GM23338 (cell line): ENCODE measurements at regions not wholly inside any gene's neighbourhood (a gene's known extent, or its start where the extent isn't known, plus 50 kb on each side); places are given as distances from the start of the nearest gene placed in this dataset.

ENCODE experiments used
- ATAC-seq: fragments of 200-7000 bp; cut with Tn5 transposase; 3 replicates; pipeline ENCODE4 v1.9.1; 2020
- DNase-seq: peaks from one replicate; pipeline ENCODE4 v3.0.0-alpha.2; 2015; ENCODE audit warnings: low spot score
- H2AFZ ChIP-seq: fragments of 200-600 bp; sonication (generic); 2 replicates; pipeline ENCODE4 v1.8.0; 2016; ENCODE audit warnings: antibody characterized with exemption, mild to moderate bottlenecking, moderate library complexity
- H3F3A ChIP-seq: fragments of 200-600 bp; sonication (generic); replicated peaks from 2 replicates; pipeline ENCODE4 v1.8.0; 2017; ENCODE audit warnings: antibody characterized with exemption, mixed run types, low read depth
- H3K27ac ChIP-seq: fragments of 200-600 bp; sonication (generic); 2 replicates; pipeline ENCODE4 v1.6.1; 2016; ENCODE audit warnings: low read depth
- H3K27me3 ChIP-seq: fragments of 200-600 bp; sonication (generic); 2 replicates; pipeline ENCODE4 v1.8.0; 2016; ENCODE audit warnings: mild to moderate bottlenecking, mixed run types, moderate library complexity; ENCODE audit not compliant: insufficient read depth
- H3K36me3 ChIP-seq: fragments of 200-600 bp; sonication (generic); 2 replicates; pipeline ENCODE4 v1.8.0; 2016; ENCODE audit warnings: mild to moderate bottlenecking; ENCODE audit not compliant: insufficient read depth
- H3K4me1 ChIP-seq: fragments of 200-600 bp; sonication (generic); 2 replicates; pipeline ENCODE4 v1.8.0; 2016; ENCODE audit warnings: mild to moderate bottlenecking, moderate library complexity; ENCODE audit not compliant: insufficient read depth
- H3K4me2 ChIP-seq: fragments of 200-600 bp; sonication (generic); 2 replicates; pipeline ENCODE4 v1.7.1; 2017; ENCODE audit warnings: mixed run types
- H3K4me3 ChIP-seq: fragments of 200-600 bp; sonication (generic); 2 replicates; pipeline ENCODE4 v1.6.1; 2016; ENCODE audit warnings: mixed run types
- H3K79me2 ChIP-seq: fragments of 200-600 bp; sonication (generic); replicated peaks from 2 replicates; pipeline ENCODE4 v1.8.0; 2017; ENCODE audit warnings: mild to moderate bottlenecking; ENCODE audit not compliant: insufficient read depth
- H3K9me2 ChIP-seq: fragments of 200-600 bp; sonication (generic); 2 replicates; pipeline ENCODE4 v1.8.0; 2017; ENCODE audit not compliant: insufficient read depth
- H4K20me1 ChIP-seq: fragments of 200-600 bp; sonication (generic); replicated peaks from 2 replicates; pipeline ENCODE4 v1.8.0; 2017; ENCODE audit warnings: mild to moderate bottlenecking; ENCODE audit not compliant: insufficient read depth
- H3K27ac Mint-ChIP-seq: 2 replicates; pipeline ENCODE4 v1.8.0; 2020; ENCODE audit warnings: inconsistent platforms, mild to moderate bottlenecking, moderate library complexity, mixed read lengths
- H3K27me3 Mint-ChIP-seq: 3 replicates; pipeline ENCODE4 v1.8.0; 2022; ENCODE audit warnings: low read depth, mild to moderate bottlenecking, moderate library complexity, mixed read lengths, inconsistent platforms; ENCODE audit not compliant: insufficient read depth, poor library complexity
- H3K36me3 Mint-ChIP-seq: 3 replicates; pipeline ENCODE4 v1.8.0; 2021; ENCODE audit warnings: low read depth, mild to moderate bottlenecking, inconsistent platforms, moderate library complexity, mixed read lengths
- H3K4me1 Mint-ChIP-seq: 3 replicates; pipeline ENCODE4 v1.8.0; 2020; ENCODE audit warnings: mild to moderate bottlenecking, inconsistent platforms, mixed read lengths
- H3K4me3 Mint-ChIP-seq: 3 replicates; pipeline ENCODE4 v1.8.0; 2021; ENCODE audit warnings: moderate library complexity, mild to moderate bottlenecking, inconsistent platforms, mixed read lengths
- H3K9me3 Mint-ChIP-seq: 3 replicates; pipeline ENCODE4 v1.8.0; 2020; ENCODE audit warnings: moderate library complexity, mild to moderate bottlenecking, inconsistent platforms, mixed read lengths
- CREB1 ChIP-seq: fragments of 250-450 bp; sonication (Bioruptor Pico); IDR thresholded peaks from 2 replicates; pipeline ENCODE4 v1.5.0; 2020; ENCODE audit warnings: low read depth, mild to moderate bottlenecking, moderate library complexity
- EZH2 ChIP-seq: fragments of 200-600 bp; sonication (generic); IDR thresholded peaks from one replicate; pipeline ENCODE4 v1.8.0; 2017; ENCODE audit warnings: antibody characterized with exemption, mild to moderate bottlenecking, low read depth; ENCODE audit not compliant: unreplicated experiment
- EZH2phosphoT487 ChIP-seq: fragments of 200-600 bp; sonication (generic); IDR thresholded peaks from one replicate; pipeline ENCODE4 v1.8.1; 2018; ENCODE audit warnings: antibody characterized with exemption; ENCODE audit not compliant: unreplicated experiment
- NANOG ChIP-seq: IDR thresholded peaks from 2 replicates; pipeline ENCODE4 v1.6.1; 2016; ENCODE audit warnings: antibody characterized with exemption, borderline replicate concordance
- POLR2AphosphoS5 ChIP-seq: IDR thresholded peaks from 2 replicates; pipeline ENCODE4 v1.6.1; 2016; ENCODE audit warnings: antibody characterized with exemption, low read depth
- STAT1 ChIP-seq: IDR thresholded peaks from one replicate; pipeline ENCODE4 v1.6.1; 2016; ENCODE audit warnings: antibody characterized with exemption; ENCODE audit not compliant: unreplicated experiment
- ZNF114 ChIP-seq: fragments of 250-450 bp; sonication (Bioruptor Pico); IDR thresholded peaks from 2 replicates; pipeline ENCODE4 v1.5.0; 2020; ENCODE audit warnings: mild to moderate bottlenecking, moderate library complexity
- ZNF331 ChIP-seq: fragments of 250-450 bp; sonication (Bioruptor Pico); IDR thresholded peaks from 2 replicates; pipeline ENCODE4 v1.5.0; 2020; ENCODE audit warnings: low read depth, mild to moderate bottlenecking, moderate library complexity
- TF ChIP-seq, protein P1 (sequence below): IDR thresholded peaks from 2 replicates; pipeline ENCODE4 v1.6.1; 2016; ENCODE audit warnings: antibody characterized with exemption
- TF ChIP-seq, protein P2 (sequence below): fragments of 250-450 bp; sonication (Bioruptor Pico); IDR thresholded peaks from 2 replicates; pipeline ENCODE4 v1.5.0; 2020; ENCODE audit warnings: mild to moderate bottlenecking, moderate library complexity

DNA sequence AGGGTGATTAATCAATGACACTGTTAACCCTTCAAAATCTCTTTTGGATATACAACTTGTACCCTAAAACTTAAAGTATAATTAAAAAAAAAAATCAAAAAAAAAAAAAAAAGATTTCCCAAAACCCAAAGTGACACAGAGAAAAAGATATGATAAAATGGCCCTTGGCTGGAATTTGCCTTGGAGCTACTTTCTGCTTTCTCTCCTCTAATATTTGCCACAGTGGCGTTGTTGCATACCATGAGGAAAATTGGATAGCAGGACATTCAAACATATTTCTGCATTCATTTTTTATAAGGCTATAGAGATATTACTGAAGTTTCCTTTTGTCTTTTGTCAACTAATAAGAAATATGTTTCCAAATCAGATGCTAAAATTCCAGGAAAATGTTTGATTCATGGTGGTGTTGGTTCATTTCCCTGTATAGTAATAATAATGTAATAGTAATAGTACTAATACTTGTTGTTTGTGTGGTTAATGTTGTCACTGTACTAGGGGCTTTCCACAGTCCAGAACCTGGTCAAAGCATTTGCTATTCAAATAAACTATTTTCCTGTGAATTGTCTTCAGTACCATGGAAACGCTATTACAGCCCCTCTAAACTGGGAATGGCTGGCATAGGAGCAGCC, 441.3 kb upstream of the THBS1 start:
- Histone ChIP-seq H3K36me3 (no peaks in the 10 kb centered on the region), H3K79me2 (no peaks in the 10 kb centered on the region), H3K27me3 (no peaks in the 10 kb centered on the region), H3K4me1 (no peaks in the 10 kb centered on the region), H3K4me2 (no peak overlapping the region), H3K27ac (no peak overlapping the region), H3F3A (no peaks in the 10 kb centered on the region), H3K9me2 (peaks cover 12% of the 10 kb centered on the region; the same call in 1 of the 2 replicates), H2AFZ (0 out of 2 replicates have a peak overlapping the region, but pooled peaks have one; percentile 63), H3K4me3 (no peak overlapping the region), H4K20me1 (no peaks in the 10 kb centered on the region)
- H3K4me1 Mint-ChIP-seq: no peaks in the 10 kb centered on the region
- H3K27ac Mint-ChIP-seq: no peak overlapping the region
- DNase-seq (no peak), ATAC-seq (no peak)
- no peak for TF ChIP-seq POLR2AphosphoS5
- TF ChIP-seq ZNF114 (CRISPR knock-in tag): no peak
- TF ChIP-seq, protein P1, sequence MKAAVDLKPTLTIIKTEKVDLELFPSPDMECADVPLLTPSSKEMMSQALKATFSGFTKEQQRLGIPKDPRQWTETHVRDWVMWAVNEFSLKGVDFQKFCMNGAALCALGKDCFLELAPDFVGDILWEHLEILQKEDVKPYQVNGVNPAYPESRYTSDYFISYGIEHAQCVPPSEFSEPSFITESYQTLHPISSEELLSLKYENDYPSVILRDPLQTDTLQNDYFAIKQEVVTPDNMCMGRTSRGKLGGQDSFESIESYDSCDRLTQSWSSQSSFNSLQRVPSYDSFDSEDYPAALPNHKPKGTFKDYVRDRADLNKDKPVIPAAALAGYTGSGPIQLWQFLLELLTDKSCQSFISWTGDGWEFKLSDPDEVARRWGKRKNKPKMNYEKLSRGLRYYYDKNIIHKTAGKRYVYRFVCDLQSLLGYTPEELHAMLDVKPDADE: no peak
- H3K4me3 Mint-ChIP-seq: no peak overlapping the region
- no peaks in the 10 kb centered on the region for H3K9me3 Mint-ChIP-seq
- no peaks in the 10 kb centered on the region for H3K36me3 Mint-ChIP-seq
- peaks cover 2% of the 10 kb centered on the region for H3K27me3 Mint-ChIP-seq

DNA sequence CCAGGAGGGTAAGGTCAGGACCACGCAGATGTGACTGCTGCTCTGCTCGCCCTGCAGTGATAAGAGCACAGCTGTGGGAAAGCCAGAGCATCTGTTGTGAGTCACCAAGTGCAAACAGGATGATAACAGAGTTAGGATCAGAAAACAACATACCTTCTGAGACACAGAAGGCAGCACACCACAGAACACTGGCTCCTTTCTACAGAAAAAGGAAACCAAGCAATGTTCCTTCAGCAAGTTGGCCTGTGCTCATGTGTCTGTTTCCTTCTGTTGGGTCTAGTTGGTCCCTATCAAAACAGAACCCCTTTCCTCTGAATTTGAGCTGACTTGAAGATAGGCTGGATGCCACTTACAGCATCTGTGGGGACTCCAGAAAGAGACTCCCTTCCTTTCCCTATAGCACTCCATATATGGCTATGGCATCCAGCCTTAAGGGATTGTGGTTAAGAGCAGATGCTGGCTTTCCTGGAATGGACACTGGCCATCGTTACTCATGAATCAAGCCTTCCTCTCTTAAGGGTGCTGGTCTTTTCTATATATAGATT, 440.7 kb upstream of the THBS1 start:
- Mint-ChIP-seq H3K27ac (no peak overlapping the region), H3K27me3 (peaks cover 2% of the 10 kb centered on the region), H3K9me3 (no peaks in the 10 kb centered on the region), H3K36me3 (no peaks in the 10 kb centered on the region), H3K4me1 (no peaks in the 10 kb centered on the region), H3K4me3 (no peak overlapping the region)
- peaks cover 11% of the 10 kb centered on the region; the same call in 1 of the 2 replicates for H3K9me2 ChIP-seq
- H3K4me1 ChIP-seq: no peaks in the 10 kb centered on the region
- peak; percentile 46; the same call in 2 of the 3 replicates for ATAC-seq
- H2AFZ ChIP-seq: peak overlapping the region; percentile 63; the same call in 1 of the 2 replicates
- H3K27ac ChIP-seq: no peak overlapping the region
- H3K4me2 ChIP-seq: no peak overlapping the region
- no peaks in the 10 kb centered on the region for H3K36me3 ChIP-seq
- peak; percentile 12 for DNase-seq
- H3F3A ChIP-seq: no peaks in the 10 kb centered on the region
- H3K4me3 ChIP-seq: no peak overlapping the region
- no peaks in the 10 kb centered on the region for H4K20me1 ChIP-seq
- no peaks in the 10 kb centered on the region for H3K79me2 ChIP-seq
- no peak for TF ChIP-seq CREB1
- no peaks in the 10 kb centered on the region for H3K27me3 ChIP-seq

DNA sequence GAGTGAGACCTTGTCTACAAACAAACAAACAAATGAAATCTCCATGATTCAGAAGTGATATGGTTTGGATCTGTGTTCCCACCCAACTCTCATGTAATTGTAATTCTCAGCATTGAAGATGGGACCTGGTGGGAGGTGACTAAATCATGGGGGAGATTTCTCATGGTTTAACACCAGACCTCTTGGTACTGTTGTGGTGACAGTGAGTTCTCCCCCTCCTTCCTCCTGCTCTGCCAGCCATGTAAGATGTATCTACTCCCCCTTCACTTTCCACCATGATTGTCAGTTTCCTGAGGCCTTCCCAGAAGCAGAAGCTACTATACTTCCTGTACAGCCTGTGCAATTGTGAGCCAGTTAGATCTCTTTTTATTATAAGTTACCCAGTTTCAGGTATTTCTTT, 438.4 kb upstream of the THBS1 start:
- DNase-seq (no peak), ATAC-seq (no peak)
- H3K4me3 Mint-ChIP-seq: no peak overlapping the region
- peaks cover 2% of the 10 kb centered on the region for H3K27me3 Mint-ChIP-seq
- no peaks in the 10 kb centered on the region for H3K4me1 Mint-ChIP-seq
- Histone ChIP-seq H3K9me2 (0 out of 2 replicates have a peak, but pooled peaks cover 7% of the 10 kb centered on the region), H3F3A (no peaks in the 10 kb centered on the region), H3K4me2 (no peak overlapping the region), H3K79me2 (no peaks in the 10 kb centered on the region), H3K27me3 (no peaks in the 10 kb centered on the region), H3K27ac (no peak overlapping the region), H2AFZ (no peak overlapping the region), H3K36me3 (no peaks in the 10 kb centered on the region), H4K20me1 (no peaks in the 10 kb centered on the region), H3K4me1 (no peaks in the 10 kb centered on the region), H3K4me3 (no peak overlapping the region)
- H3K36me3 Mint-ChIP-seq: no peaks in the 10 kb centered on the region
- H3K27ac Mint-ChIP-seq: no peak overlapping the region
- no peaks in the 10 kb centered on the region for H3K9me3 Mint-ChIP-seq
- TF ChIP-seq CREB1: no peak
- TF ChIP-seq STAT1: no peak
- no peak for TF ChIP-seq ZNF331
- TF ChIP-seq EZH2phosphoT487: no peak
- no peak for TF ChIP-seq POLR2AphosphoS5
- TF ChIP-seq NANOG: no peak
- TF ChIP-seq, protein P2, sequence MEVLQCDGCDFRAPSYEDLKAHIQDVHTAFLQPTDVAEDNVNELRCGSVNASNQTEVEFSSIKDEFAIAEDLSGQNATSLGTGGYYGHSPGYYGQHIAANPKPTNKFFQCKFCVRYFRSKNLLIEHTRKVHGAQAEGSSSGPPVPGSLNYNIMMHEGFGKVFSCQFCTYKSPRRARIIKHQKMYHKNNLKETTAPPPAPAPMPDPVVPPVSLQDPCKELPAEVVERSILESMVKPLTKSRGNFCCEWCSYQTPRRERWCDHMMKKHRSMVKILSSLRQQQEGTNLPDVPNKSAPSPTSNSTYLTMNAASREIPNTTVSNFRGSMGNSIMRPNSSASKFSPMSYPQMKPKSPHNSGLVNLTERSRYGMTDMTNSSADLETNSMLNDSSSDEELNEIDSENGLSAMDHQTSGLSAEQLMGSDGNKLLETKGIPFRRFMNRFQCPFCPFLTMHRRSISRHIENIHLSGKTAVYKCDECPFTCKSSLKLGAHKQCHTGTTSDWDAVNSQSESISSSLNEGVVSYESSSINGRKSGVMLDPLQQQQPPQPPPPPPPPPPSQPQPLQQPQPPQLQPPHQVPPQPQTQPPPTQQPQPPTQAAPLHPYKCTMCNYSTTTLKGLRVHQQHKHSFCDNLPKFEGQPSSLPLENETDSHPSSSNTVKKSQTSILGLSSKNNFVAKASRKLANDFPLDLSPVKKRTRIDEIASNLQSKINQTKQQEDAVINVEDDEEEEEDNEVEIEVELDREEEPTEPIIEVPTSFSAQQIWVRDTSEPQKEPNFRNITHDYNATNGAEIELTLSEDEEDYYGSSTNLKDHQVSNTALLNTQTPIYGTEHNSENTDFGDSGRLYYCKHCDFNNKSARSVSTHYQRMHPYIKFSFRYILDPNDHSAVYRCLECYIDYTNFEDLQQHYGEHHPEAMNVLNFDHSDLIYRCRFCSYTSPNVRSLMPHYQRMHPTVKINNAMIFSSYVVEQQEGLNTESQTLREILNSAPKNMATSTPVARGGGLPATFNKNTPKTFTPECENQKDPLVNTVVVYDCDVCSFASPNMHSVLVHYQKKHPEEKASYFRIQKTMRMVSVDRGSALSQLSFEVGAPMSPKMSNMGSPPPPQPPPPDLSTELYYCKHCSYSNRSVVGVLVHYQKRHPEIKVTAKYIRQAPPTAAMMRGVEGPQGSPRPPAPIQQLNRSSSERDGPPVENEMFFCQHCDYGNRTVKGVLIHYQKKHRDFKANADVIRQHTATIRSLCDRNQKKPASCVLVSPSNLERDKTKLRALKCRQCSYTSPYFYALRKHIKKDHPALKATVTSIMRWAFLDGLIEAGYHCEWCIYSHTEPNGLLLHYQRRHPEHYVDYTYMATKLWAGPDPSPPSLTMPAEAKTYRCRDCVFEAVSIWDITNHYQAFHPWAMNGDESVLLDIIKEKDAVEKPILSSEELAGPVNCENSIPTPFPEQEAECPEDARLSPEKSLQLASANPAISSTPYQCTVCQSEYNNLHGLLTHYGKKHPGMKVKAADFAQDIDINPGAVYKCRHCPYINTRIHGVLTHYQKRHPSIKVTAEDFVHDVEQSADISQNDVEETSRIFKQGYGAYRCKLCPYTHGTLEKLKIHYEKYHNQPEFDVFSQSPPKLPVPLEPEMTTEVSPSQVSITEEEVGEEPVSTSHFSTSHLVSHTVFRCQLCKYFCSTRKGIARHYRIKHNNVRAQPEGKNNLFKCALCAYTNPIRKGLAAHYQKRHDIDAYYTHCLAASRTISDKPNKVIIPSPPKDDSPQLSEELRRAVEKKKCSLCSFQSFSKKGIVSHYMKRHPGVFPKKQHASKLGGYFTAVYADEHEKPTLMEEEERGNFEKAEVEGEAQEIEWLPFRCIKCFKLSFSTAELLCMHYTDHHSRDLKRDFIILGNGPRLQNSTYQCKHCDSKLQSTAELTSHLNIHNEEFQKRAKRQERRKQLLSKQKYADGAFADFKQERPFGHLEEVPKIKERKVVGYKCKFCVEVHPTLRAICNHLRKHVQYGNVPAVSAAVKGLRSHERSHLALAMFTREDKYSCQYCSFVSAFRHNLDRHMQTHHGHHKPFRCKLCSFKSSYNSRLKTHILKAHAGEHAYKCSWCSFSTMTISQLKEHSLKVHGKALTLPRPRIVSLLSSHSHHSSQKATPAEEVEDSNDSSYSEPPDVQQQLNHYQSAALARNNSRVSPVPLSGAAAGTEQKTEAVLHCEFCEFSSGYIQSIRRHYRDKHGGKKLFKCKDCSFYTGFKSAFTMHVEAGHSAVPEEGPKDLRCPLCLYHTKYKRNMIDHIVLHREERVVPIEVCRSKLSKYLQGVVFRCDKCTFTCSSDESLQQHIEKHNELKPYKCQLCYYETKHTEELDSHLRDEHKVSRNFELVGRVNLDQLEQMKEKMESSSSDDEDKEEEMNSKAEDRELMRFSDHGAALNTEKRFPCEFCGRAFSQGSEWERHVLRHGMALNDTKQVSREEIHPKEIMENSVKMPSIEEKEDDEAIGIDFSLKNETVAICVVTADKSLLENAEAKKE (CRISPR knock-in tag): no peak
- TF ChIP-seq EZH2: no peak
